ENCODE measurements at regions not wholly inside any gene's neighbourhood (a gene's known extent, or its start where the extent isn't known, plus 50 kb on each side); places are given as distances from the start of the nearest gene placed in this dataset.

DNA sequence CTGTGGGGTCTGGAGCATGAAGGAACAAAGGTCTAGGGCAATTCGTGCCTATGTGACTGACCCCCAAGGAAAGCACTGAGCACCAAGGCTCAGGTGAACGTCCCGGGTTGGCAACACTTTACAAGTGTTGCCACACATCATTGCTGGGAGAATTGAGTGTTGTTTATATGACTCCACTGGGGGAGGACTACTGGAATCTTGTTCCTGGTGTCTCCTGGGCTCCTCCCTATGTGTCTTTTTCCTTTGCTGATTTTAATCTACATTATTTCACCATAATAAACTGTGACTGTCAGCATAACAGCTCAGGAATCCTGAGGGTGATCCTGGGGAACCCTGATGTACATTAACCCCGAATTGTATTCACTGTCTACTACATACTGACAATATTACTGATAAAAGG is 207.7 kb upstream of the BMP2 start:
- no peaks in the 10 kb centered on the region for H3K4me1 ChIP-seq (ENCODE audit: control insufficient read depth, insufficient read depth, low read length)
- H3K4me3 ChIP-seq (ENCODE audit: low read depth, low read length) = no peak overlapping the region
- ChIA-PET CTCF (interaction anchor here (0.7 to 2.2 kb wide), 2 partner anchors 34 to 294 kb away, joined by 3 to 5 read pairs; no protein-coding TSS in a partner anchor), POLR2A (no interaction called here)
- H3K36me3 ChIP-seq (ENCODE audit: control insufficient read depth in 2 of 2, insufficient read depth in 1 of 2, low read length in 2 of 2) = no peaks in the 10 kb centered on the region
- H3K27ac ChIP-seq (ENCODE audit: extremely low read depth, low read depth, low read length) = no peak overlapping the region
- TF ChIP-seq ZNF366 (tag by site-specific recombination; conservative IDR thresholded peaks at IDR 0.05) (no peak), IKZF3 (tag by site-specific recombination; IDR thresholded peaks at IDR 0.05) (no peak), EGR2 (tag by site-specific recombination; IDR thresholded peaks at IDR 0.05; ENCODE audit: low read depth) (no peak)
- TF ChIP-seq, protein P1, sequence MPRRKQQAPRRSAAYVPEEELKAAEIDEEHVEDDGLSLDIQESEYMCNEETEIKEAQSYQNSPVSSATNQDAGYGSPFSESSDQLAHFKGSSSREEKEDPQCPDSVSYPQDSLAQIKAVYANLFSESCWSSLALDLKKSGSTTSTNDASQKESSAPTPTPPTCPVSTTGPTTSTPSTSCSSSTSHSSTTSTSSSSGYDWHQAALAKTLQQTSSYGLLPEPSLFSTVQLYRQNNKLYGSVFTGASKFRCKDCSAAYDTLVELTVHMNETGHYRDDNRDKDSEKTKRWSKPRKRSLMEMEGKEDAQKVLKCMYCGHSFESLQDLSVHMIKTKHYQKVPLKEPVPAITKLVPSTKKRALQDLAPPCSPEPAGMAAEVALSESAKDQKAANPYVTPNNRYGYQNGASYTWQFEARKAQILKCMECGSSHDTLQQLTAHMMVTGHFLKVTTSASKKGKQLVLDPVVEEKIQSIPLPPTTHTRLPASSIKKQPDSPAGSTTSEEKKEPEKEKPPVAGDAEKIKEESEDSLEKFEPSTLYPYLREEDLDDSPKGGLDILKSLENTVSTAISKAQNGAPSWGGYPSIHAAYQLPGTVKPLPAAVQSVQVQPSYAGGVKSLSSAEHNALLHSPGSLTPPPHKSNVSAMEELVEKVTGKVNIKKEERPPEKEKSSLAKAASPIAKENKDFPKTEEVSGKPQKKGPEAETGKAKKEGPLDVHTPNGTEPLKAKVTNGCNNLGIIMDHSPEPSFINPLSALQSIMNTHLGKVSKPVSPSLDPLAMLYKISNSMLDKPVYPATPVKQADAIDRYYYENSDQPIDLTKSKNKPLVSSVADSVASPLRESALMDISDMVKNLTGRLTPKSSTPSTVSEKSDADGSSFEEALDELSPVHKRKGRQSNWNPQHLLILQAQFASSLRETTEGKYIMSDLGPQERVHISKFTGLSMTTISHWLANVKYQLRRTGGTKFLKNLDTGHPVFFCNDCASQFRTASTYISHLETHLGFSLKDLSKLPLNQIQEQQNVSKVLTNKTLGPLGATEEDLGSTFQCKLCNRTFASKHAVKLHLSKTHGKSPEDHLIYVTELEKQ (tag by site-specific recombination; IDR thresholded peaks at IDR 0.05; ENCODE audit: borderline replicate concordance) = no peak
- TF ChIP-seq, protein P2, sequence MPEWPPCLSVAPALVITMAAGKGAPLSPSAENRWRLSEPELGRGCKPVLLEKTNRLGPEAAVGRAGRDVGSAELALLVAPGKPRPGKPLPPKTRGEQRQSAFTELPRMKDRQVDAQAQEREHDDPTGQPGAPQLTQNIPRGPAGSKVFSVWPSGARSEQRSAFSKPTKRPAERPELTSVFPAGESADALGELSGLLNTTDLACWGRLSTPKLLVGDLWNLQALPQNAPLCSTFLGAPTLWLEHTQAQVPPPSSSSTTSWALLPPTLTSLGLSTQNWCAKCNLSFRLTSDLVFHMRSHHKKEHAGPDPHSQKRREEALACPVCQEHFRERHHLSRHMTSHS (tag by site-specific recombination; IDR thresholded peaks at IDR 0.05) = no peak
- no peaks in the 10 kb centered on the region for H3K9me3 ChIP-seq (ENCODE audit: control insufficient read depth, insufficient read depth, low read depth, low read length)

DNA sequence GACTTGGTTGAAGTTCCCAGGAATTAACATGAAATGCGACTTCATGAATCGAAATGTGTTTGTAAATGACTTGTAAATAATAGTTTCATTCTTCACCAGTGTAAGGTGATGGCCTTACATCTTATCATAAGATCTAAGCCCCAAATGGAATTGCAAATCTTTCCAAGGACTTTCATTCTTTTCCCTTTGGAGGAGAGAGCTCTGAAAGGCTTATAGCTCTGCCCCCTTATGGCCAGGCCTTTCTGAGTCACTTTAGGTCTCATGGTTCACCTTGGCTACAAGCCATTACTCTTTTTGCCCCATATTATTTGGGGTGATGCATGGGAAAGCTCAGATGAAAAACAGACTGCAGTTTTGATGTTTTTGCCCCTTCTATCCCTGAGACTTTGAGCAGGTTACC is 209.1 kb upstream of the BMP2 start:
- Histone ChIP-seq H3K36me3 (ENCODE audit: control insufficient read depth in 2 of 2, insufficient read depth in 1 of 2, low read length in 2 of 2) (no peaks in the 10 kb centered on the region), H3K27ac (ENCODE audit: extremely low read depth, low read depth, low read length) (no peak overlapping the region), H3K4me3 (ENCODE audit: low read depth, low read length) (no peak overlapping the region), H3K4me1 (ENCODE audit: control insufficient read depth, insufficient read depth, low read length) (no peaks in the 10 kb centered on the region), H3K9me3 (ENCODE audit: control insufficient read depth, insufficient read depth, low read depth, low read length) (no peaks in the 10 kb centered on the region)
- POLR2A ChIA-PET = no interaction called here
- TF ChIP-seq KLF8 (tag by site-specific recombination; IDR thresholded peaks at IDR 0.05) (no peak), HOXA7 (CRISPR knock-in tag; IDR thresholded peaks at IDR 0.05; ENCODE audit: borderline replicate concordance) (no peak), ZNF174 (tag by site-specific recombination; IDR thresholded peaks at IDR 0.05) (no peak), ZNF514 (tag by site-specific recombination; IDR thresholded peaks at IDR 0.05) (no peak), GLI4 (tag by site-specific recombination; IDR thresholded peaks at IDR 0.05) (no peak), ZSCAN23 (tag by site-specific recombination; IDR thresholded peaks at IDR 0.05) (no peak), ZNF391 (tag by site-specific recombination; IDR thresholded peaks at IDR 0.05; ENCODE audit: borderline replicate concordance, low read depth) (no peak), HOXC10 (CRISPR knock-in tag; IDR thresholded peaks at IDR 0.05) (no peak), ZNF791 (tag by site-specific recombination; IDR thresholded peaks at IDR 0.05) (no peak), SP3 (tag by site-specific recombination; IDR thresholded peaks at IDR 0.05) (no peak), ZBTB21 (tag by site-specific recombination; IDR thresholded peaks at IDR 0.05) (no peak), MEIS1 (CRISPR knock-in tag; IDR thresholded peaks at IDR 0.05; ENCODE audit: borderline replicate concordance) (no peak)
- TF ChIP-seq, protein P3, sequence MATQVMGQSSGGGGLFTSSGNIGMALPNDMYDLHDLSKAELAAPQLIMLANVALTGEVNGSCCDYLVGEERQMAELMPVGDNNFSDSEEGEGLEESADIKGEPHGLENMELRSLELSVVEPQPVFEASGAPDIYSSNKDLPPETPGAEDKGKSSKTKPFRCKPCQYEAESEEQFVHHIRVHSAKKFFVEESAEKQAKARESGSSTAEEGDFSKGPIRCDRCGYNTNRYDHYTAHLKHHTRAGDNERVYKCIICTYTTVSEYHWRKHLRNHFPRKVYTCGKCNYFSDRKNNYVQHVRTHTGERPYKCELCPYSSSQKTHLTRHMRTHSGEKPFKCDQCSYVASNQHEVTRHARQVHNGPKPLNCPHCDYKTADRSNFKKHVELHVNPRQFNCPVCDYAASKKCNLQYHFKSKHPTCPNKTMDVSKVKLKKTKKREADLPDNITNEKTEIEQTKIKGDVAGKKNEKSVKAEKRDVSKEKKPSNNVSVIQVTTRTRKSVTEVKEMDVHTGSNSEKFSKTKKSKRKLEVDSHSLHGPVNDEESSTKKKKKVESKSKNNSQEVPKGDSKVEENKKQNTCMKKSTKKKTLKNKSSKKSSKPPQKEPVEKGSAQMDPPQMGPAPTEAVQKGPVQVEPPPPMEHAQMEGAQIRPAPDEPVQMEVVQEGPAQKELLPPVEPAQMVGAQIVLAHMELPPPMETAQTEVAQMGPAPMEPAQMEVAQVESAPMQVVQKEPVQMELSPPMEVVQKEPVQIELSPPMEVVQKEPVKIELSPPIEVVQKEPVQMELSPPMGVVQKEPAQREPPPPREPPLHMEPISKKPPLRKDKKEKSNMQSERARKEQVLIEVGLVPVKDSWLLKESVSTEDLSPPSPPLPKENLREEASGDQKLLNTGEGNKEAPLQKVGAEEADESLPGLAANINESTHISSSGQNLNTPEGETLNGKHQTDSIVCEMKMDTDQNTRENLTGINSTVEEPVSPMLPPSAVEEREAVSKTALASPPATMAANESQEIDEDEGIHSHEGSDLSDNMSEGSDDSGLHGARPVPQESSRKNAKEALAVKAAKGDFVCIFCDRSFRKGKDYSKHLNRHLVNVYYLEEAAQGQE (tag by site-specific recombination; IDR thresholded peaks at IDR 0.05) = no peak
- TF ChIP-seq, protein P4, sequence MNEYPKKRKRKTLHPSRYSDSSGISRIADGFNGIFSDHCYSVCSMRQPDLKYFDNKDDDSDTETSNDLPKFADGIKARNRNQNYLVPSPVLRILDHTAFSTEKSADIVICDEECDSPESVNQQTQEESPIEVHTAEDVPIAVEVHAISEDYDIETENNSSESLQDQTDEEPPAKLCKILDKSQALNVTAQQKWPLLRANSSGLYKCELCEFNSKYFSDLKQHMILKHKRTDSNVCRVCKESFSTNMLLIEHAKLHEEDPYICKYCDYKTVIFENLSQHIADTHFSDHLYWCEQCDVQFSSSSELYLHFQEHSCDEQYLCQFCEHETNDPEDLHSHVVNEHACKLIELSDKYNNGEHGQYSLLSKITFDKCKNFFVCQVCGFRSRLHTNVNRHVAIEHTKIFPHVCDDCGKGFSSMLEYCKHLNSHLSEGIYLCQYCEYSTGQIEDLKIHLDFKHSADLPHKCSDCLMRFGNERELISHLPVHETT (tag by site-specific recombination; IDR thresholded peaks at IDR 0.05) = no peak
- TF ChIP-seq, protein P5, sequence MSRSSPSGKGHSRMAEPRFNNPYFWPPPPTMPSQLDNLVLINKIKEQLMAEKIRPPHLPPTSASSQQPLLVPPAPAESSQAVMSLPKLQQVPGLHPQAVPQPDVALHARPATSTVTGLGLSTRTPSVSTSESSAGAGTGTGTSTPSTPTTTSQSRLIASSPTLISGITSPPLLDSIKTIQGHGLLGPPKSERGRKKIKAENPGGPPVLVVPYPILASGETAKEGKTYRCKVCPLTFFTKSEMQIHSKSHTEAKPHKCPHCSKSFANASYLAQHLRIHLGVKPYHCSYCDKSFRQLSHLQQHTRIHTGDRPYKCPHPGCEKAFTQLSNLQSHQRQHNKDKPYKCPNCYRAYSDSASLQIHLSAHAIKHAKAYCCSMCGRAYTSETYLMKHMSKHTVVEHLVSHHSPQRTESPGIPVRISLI (tag by site-specific recombination; IDR thresholded peaks at IDR 0.05) = no peak
- TF ChIP-seq, protein P6, sequence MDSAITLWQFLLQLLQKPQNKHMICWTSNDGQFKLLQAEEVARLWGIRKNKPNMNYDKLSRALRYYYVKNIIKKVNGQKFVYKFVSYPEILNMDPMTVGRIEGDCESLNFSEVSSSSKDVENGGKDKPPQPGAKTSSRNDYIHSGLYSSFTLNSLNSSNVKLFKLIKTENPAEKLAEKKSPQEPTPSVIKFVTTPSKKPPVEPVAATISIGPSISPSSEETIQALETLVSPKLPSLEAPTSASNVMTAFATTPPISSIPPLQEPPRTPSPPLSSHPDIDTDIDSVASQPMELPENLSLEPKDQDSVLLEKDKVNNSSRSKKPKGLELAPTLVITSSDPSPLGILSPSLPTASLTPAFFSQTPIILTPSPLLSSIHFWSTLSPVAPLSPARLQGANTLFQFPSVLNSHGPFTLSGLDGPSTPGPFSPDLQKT (IDR thresholded peaks at IDR 0.05; ENCODE audit: borderline replicate concordance, low read depth, low read length) = no peak
- TF ChIP-seq, protein P7, sequence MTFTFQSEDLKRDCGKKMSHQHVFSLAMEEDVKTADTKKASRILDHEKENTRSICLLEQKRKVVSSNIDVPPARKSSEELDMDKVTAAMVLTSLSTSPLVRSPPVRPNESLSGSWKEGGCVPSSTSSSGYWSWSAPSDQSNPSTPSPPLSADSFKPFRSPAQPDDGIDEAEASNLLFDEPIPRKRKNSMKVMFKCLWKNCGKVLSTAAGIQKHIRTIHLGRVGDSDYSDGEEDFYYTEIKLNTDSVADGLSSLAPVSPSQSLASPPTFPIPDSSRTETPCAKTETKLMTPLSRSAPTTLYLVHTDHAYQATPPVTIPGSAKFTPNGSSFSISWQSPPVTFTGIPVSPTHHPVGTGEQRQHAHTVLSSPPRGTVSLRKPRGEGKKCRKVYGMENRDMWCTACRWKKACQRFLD (tag by site-specific recombination; IDR thresholded peaks at IDR 0.05) = no peak
- CTCF ChIA-PET = interaction anchor here (0.7 to 2.2 kb wide), 3 partner anchors 24 to 293 kb away, joined by 3 to 5 read pairs (median 4); no protein-coding TSS in a partner anchor
